ENCODE measurements at regions not wholly inside any gene's neighbourhood (a gene's known extent, or its start where the extent isn't known, plus 50 kb on each side); places are given as distances from the start of the nearest gene placed in this dataset.

DNA sequence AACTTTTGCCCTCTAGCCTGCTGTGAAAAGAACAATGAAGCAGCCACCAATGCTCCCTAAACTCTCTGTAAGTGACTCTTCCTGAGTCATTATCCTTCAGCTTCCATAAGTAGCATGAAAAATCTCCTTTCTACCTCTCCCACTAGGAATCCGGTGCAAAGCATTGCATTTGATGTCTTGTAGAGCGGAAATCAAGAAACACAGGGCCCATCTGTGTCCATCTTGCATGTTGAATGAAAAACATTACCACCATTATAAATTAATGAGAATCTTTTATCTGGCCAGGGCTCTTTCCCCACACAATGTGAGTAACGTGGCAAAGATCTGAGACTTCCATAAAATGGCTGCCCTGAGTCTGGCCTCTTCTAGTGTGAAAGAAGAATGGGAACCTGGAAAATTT lies 324.4 kb downstream of the ADGRL2 start:
- no peak overlapping the region for H2BK120ac ChIP-seq (ENCODE audit: low read depth, low read length)
- H3K27ac ChIP-seq (replicated peaks; ENCODE audit: low read length) = peak overlapping the region; percentile 6
- H3K14ac ChIP-seq (ENCODE audit: low read length) = no peak overlapping the region
- no peak overlapping the region for H3K4ac ChIP-seq (ENCODE audit: low read length)
- no CpG with 5 or more reads among the region's 3 CpGs for WGBS, 2 donors (ENCODE audit: extremely low coverage in 2 of 2, insufficient read length in 2 of 2, insufficient replicate concordance in 1 of 2)
- no peak overlapping the region for H4K8ac ChIP-seq (ENCODE audit: low read depth, low read length)
- H2BK15ac ChIP-seq (ENCODE audit: low read length) = no peak overlapping the region
- H3K4me1 ChIP-seq (ENCODE audit: control insufficient read depth in 2 of 2, insufficient read depth in 1 of 2, low read depth in 1 of 2, low read length in 2 of 2) = peaks cover 6 to 13% of the 10 kb centered on the region in 2 donors
- no peaks in the 10 kb centered on the region for H3K36me3 ChIP-seq (replicated peaks in 1 of 2; ENCODE audit: control insufficient read depth in 2 of 2, insufficient read depth in 2 of 2, low read length in 2 of 2)
- H3K23ac ChIP-seq (ENCODE audit: low read depth, low read length, poor library complexity) = no peak overlapping the region
- no peak overlapping the region for H3K4me2 ChIP-seq (ENCODE audit: insufficient read depth, low read length, poor library complexity, severe bottlenecking)
- H2AK5ac ChIP-seq (ENCODE audit: low read depth, low read length) = no peak overlapping the region
- H3K18ac ChIP-seq (ENCODE audit: low read length) = no peak overlapping the region
- no peaks in the 10 kb centered on the region for H3K79me1 ChIP-seq (ENCODE audit: low read depth, low read length)
- no peak overlapping the region for H4K91ac ChIP-seq (ENCODE audit: low read depth, low read length, poor library complexity)
- H2BK5ac ChIP-seq (ENCODE audit: low read length) = no peak overlapping the region
- no peaks in the 10 kb centered on the region for H3K27me3 ChIP-seq (ENCODE audit: control insufficient read depth in 3 of 3, insufficient read depth in 3 of 3, low read depth in 1 of 3, low read length in 3 of 3)
- no peaks in the 10 kb centered on the region for H3K9me3 ChIP-seq (replicated peaks in 1 of 2; ENCODE audit: control insufficient read depth in 2 of 2, insufficient read depth in 1 of 2, low read depth in 1 of 2, low read length in 2 of 2)
- peak overlapping the region; percentile 78 for H2AFZ ChIP-seq (ENCODE audit: low read length)
- no peak overlapping the region for H3K9ac ChIP-seq (ENCODE audit: low read depth, low read length, poor library complexity)
- no peak overlapping the region for H3K4me3 ChIP-seq (ENCODE audit: low read length in 2 of 2)
- DNase-seq (ENCODE audit: low spot score) = peak; percentile 15
- no peak overlapping the region for H2BK12ac ChIP-seq (ENCODE audit: low read length)

GRCh38 chr1:82121421-82121820 lies 320.7 kb downstream of the ADGRL2 start:
- Histone ChIP-seq H4K8ac (ENCODE audit: low read depth, low read length) (no peak overlapping the region), H2BK12ac (ENCODE audit: low read length) (no peak overlapping the region), H3K36me3 (replicated peaks in 1 of 2; ENCODE audit: control insufficient read depth in 2 of 2, insufficient read depth in 2 of 2, low read length in 2 of 2) (no peaks in the 10 kb centered on the region), H3K9me3 (replicated peaks in 1 of 2; ENCODE audit: control insufficient read depth in 2 of 2, insufficient read depth in 1 of 2, low read depth in 1 of 2, low read length in 2 of 2) (no peaks in the 10 kb centered on the region), H3K14ac (ENCODE audit: low read length) (no peak overlapping the region), H3K4ac (ENCODE audit: low read length) (no peak overlapping the region), H2AK5ac (ENCODE audit: low read depth, low read length) (no peak overlapping the region), H3K18ac (ENCODE audit: low read length) (no peak overlapping the region), H3K79me1 (ENCODE audit: low read depth, low read length) (no peaks in the 10 kb centered on the region), H3K23ac (ENCODE audit: low read depth, low read length, poor library complexity) (no peak overlapping the region), H4K91ac (ENCODE audit: low read depth, low read length, poor library complexity) (no peak overlapping the region), H2BK15ac (ENCODE audit: low read length) (no peak overlapping the region), H2BK5ac (ENCODE audit: low read length) (no peak overlapping the region), H2AFZ (ENCODE audit: low read length) (no peak overlapping the region), H2BK120ac (ENCODE audit: low read depth, low read length) (no peak overlapping the region), H3K4me2 (ENCODE audit: insufficient read depth, low read length, poor library complexity, severe bottlenecking) (no peak overlapping the region), H3K4me1 (ENCODE audit: control insufficient read depth in 2 of 2, insufficient read depth in 1 of 2, low read depth in 1 of 2, low read length in 2 of 2) (peaks cover 4 to 13% of the 10 kb centered on the region in 2 donors), H3K27me3 (ENCODE audit: control insufficient read depth in 3 of 3, insufficient read depth in 3 of 3, low read depth in 1 of 3, low read length in 3 of 3) (no peaks in the 10 kb centered on the region), H3K27ac (replicated peaks; ENCODE audit: low read length) (no peak overlapping the region), H3K9ac (ENCODE audit: low read depth, low read length, poor library complexity) (no peak overlapping the region), H3K4me3 (ENCODE audit: low read length in 2 of 2) (no peak overlapping the region)
- no peak for DNase-seq (ENCODE audit: low spot score)
- no CpG with 5 or more reads among the region's 2 CpGs for WGBS, 2 donors (ENCODE audit: extremely low coverage in 2 of 2, insufficient read length in 2 of 2, insufficient replicate concordance in 1 of 2)

DNA sequence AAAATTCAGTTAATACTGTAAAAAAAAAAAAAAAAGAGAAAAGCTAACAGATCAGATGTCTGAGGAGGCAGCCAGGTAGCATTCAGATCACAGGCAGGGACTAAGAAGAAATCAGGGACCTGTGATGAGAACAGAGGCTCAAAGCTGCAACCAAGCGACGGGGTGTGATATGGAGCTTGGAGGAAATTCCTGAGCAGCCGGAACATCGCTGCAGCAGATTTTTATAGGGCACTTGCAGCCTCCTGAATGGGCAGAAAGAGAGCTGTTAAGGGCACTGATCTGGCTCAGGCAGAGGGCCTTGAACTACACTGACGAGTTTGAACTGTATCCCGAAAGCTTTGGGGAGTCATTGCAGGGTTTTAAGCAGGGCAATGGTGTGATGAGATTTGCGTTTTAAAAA lies 315.4 kb downstream of the ADGRL2 start:
- Histone ChIP-seq H3K27ac (replicated peaks; ENCODE audit: low read length) (no peak overlapping the region), H3K9me3 (replicated peaks in 1 of 2; ENCODE audit: control insufficient read depth in 2 of 2, insufficient read depth in 1 of 2, low read depth in 1 of 2, low read length in 2 of 2) (no peaks in the 10 kb centered on the region), H3K27me3 (ENCODE audit: control insufficient read depth in 3 of 3, insufficient read depth in 3 of 3, low read depth in 1 of 3, low read length in 3 of 3) (no peaks in the 10 kb centered on the region), H3K4me2 (ENCODE audit: insufficient read depth, low read length, poor library complexity, severe bottlenecking) (no peak overlapping the region), H2BK15ac (ENCODE audit: low read length) (no peak overlapping the region), H2BK120ac (ENCODE audit: low read depth, low read length) (no peak overlapping the region), H2BK12ac (ENCODE audit: low read length) (no peak overlapping the region), H3K23ac (ENCODE audit: low read depth, low read length, poor library complexity) (no peak overlapping the region), H3K4me3 (ENCODE audit: low read length in 2 of 2) (no peak overlapping the region), H3K79me1 (ENCODE audit: low read depth, low read length) (no peaks in the 10 kb centered on the region), H4K91ac (ENCODE audit: low read depth, low read length, poor library complexity) (no peak overlapping the region), H2AK5ac (ENCODE audit: low read depth, low read length) (no peak overlapping the region), H3K14ac (ENCODE audit: low read length) (no peak overlapping the region), H2BK5ac (ENCODE audit: low read length) (no peak overlapping the region), H3K18ac (ENCODE audit: low read length) (no peak overlapping the region), H3K36me3 (replicated peaks in 1 of 2; ENCODE audit: control insufficient read depth in 2 of 2, insufficient read depth in 2 of 2, low read length in 2 of 2) (no peaks in the 10 kb centered on the region), H4K8ac (ENCODE audit: low read depth, low read length) (no peak overlapping the region), H3K4ac (ENCODE audit: low read length) (no peak overlapping the region), H2AFZ (ENCODE audit: low read length) (peak overlapping the region; percentile 48), H3K9ac (ENCODE audit: low read depth, low read length, poor library complexity) (no peak overlapping the region), H3K4me1 (ENCODE audit: control insufficient read depth in 2 of 2, insufficient read depth in 1 of 2, low read depth in 1 of 2, low read length in 2 of 2) (no peaks in the 10 kb centered on the region)
- no CpG with 5 or more reads among the region's 7 CpGs for WGBS, 2 donors (ENCODE audit: extremely low coverage in 2 of 2, insufficient read length in 2 of 2, insufficient replicate concordance in 1 of 2)
- DNase-seq (ENCODE audit: low spot score) = no peak

DNA sequence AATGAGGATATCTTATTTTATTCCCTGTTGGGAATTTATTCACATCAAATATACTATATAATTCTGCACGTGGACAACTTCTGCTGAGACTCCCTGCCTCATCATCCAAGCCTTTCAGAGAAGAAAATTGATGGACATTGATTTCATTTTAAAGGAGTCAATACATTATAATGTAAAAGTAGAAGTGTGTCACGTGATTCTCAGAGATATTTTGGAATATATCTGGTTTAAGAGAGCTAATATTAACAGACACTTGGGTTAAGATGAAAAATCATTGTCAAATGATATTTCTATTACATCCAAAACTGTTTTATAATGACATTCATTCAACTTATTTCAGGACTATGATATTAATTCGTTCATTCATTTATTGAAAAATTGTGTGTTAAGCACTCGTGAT lies 314.2 kb downstream of the ADGRL2 start:
- Histone ChIP-seq H4K8ac (ENCODE audit: low read depth, low read length) (no peak overlapping the region), H3K18ac (ENCODE audit: low read length) (no peak overlapping the region), H3K4me3 (ENCODE audit: low read length in 2 of 2) (no peak overlapping the region), H3K4me1 (ENCODE audit: control insufficient read depth in 2 of 2, insufficient read depth in 1 of 2, low read depth in 1 of 2, low read length in 2 of 2) (no peaks in the 10 kb centered on the region), H3K79me1 (ENCODE audit: low read depth, low read length) (no peaks in the 10 kb centered on the region), H4K91ac (ENCODE audit: low read depth, low read length, poor library complexity) (no peak overlapping the region), H2BK15ac (ENCODE audit: low read length) (no peak overlapping the region), H3K9ac (ENCODE audit: low read depth, low read length, poor library complexity) (no peak overlapping the region), H3K9me3 (replicated peaks in 1 of 2; ENCODE audit: control insufficient read depth in 2 of 2, insufficient read depth in 1 of 2, low read depth in 1 of 2, low read length in 2 of 2) (no peaks in the 10 kb centered on the region), H3K14ac (ENCODE audit: low read length) (no peak overlapping the region), H3K27me3 (ENCODE audit: control insufficient read depth in 3 of 3, insufficient read depth in 3 of 3, low read depth in 1 of 3, low read length in 3 of 3) (no peaks in the 10 kb centered on the region), H2AK5ac (ENCODE audit: low read depth, low read length) (no peak overlapping the region), H3K4ac (ENCODE audit: low read length) (no peak overlapping the region), H3K4me2 (ENCODE audit: insufficient read depth, low read length, poor library complexity, severe bottlenecking) (no peak overlapping the region), H2BK5ac (ENCODE audit: low read length) (no peak overlapping the region), H3K23ac (ENCODE audit: low read depth, low read length, poor library complexity) (no peak overlapping the region), H2BK12ac (ENCODE audit: low read length) (no peak overlapping the region), H3K27ac (replicated peaks; ENCODE audit: low read length) (no peak overlapping the region), H2AFZ (ENCODE audit: low read length) (no peak overlapping the region), H2BK120ac (ENCODE audit: low read depth, low read length) (no peak overlapping the region), H3K36me3 (replicated peaks in 1 of 2; ENCODE audit: control insufficient read depth in 2 of 2, insufficient read depth in 2 of 2, low read length in 2 of 2) (no peaks in the 10 kb centered on the region)
- WGBS, 2 donors (ENCODE audit: extremely low coverage in 2 of 2, insufficient read length in 2 of 2, insufficient replicate concordance in 1 of 2) = no CpG with 5 or more reads among the region's 4 CpGs
- DNase-seq (ENCODE audit: low spot score) = no peak
